Left ventricle myocardium inferior (tissue), 1 donor: ENCODE measurements at regions not wholly inside any gene's neighbourhood (a gene's known extent, or its start where the extent isn't known, plus 50 kb on each side); places are given as distances from the start of the nearest gene placed in this dataset.

Source experiments
- DNase-seq: peaks from one replicate; pipeline ENCODE4 v3.0.0-alpha.2; 2020
- H3K27ac ChIP-seq: fragments of 200-600 bp; replicated peaks from 2 replicates; pipeline ENCODE4 v1.8.0; 2021
- H3K27me3 ChIP-seq: fragments of 200-600 bp; 2 replicates; pipeline ENCODE4 v1.8.0; 2021; ENCODE audit warnings: low read depth
- H3K36me3 ChIP-seq: fragments of 200-600 bp; 2 replicates; pipeline ENCODE4 v1.8.0; 2021
- H3K4me1 ChIP-seq: fragments of 200-600 bp; 2 replicates; pipeline ENCODE4 v1.8.0; 2021
- H3K4me3 ChIP-seq: fragments of 200-600 bp; 2 replicates; pipeline ENCODE4 v1.8.0; 2021; ENCODE audit warnings: mild to moderate bottlenecking, moderate library complexity
- H3K9me3 ChIP-seq: fragments of 200-600 bp; replicated peaks from 2 replicates; pipeline ENCODE4 v1.8.0; 2021
- intact Hi-C: fragments of 100-400 bp; cut with micrococcal nuclease; formaldehyde crosslinking; loops from one replicate; pipeline ENCODE4 v1.11.0; 2022
- TF ChIP-seq, protein P1 (sequence below): fragments of 200-600 bp; IDR thresholded peaks from 2 replicates; pipeline ENCODE4 v1.8.0; 2021; ENCODE audit warnings: antibody characterized with exemption, mild to moderate bottlenecking, borderline replicate concordance
- donor health status: DM: no; HTN: yes; CAD: no; lungs with severe emphysema.

DNA sequence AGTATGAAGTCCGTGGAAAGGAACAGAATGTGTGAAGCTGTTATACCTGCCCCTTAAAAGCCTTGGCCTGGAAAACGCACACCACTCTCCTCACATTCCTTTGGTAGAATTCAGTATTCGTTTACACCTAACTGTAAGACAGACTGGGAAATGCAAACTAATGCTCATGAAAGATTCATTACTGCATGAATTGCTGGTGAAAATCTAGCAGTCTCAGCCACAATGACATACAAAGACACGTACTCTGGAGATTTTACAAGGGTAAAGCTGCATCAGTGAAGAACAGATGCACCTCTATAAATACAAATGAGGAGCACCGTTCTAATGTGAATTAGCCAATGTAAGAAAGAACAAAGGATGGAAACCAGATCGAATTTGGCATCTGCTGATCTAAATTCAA is 2051.3 kb downstream of the PCDH7 start:
- Histone ChIP-seq H3K27ac (no peak overlapping the region), H3K4me3 (no peak overlapping the region), H3K27me3 (no peaks in the 10 kb centered on the region), H3K4me1 (no peaks in the 10 kb centered on the region), H3K9me3 (no peaks in the 10 kb centered on the region), H3K36me3 (no peaks in the 10 kb centered on the region)
- intact Hi-C loops: no loop called here
- DNase-seq: no peak
- TF ChIP-seq, protein P1, sequence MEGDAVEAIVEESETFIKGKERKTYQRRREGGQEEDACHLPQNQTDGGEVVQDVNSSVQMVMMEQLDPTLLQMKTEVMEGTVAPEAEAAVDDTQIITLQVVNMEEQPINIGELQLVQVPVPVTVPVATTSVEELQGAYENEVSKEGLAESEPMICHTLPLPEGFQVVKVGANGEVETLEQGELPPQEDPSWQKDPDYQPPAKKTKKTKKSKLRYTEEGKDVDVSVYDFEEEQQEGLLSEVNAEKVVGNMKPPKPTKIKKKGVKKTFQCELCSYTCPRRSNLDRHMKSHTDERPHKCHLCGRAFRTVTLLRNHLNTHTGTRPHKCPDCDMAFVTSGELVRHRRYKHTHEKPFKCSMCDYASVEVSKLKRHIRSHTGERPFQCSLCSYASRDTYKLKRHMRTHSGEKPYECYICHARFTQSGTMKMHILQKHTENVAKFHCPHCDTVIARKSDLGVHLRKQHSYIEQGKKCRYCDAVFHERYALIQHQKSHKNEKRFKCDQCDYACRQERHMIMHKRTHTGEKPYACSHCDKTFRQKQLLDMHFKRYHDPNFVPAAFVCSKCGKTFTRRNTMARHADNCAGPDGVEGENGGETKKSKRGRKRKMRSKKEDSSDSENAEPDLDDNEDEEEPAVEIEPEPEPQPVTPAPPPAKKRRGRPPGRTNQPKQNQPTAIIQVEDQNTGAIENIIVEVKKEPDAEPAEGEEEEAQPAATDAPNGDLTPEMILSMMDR: no peak

DNA sequence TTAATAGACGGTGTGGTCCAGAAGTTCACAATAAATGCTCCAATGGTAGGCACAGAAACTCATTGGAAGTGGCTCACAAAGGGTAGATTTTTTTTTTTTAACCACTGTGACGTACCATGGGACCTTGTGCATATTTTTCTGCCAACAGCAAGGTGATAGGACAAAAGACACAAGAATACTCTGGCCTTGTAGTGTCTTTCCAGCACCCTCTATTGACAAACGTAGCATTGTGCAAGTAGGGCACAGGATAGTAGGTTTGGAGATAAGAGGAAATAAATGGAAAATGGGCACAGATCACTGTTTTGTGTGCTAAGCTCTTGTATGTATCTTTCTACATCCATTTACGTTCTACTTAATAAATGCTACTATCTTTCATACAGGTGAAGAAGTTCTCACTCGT is 2054.9 kb downstream of the PCDH7 start:
- no peaks in the 10 kb centered on the region for H3K36me3 ChIP-seq
- H3K4me3 ChIP-seq: no peak overlapping the region
- H3K9me3 ChIP-seq: no peaks in the 10 kb centered on the region
- no peaks in the 10 kb centered on the region for H3K27me3 ChIP-seq
- intact Hi-C loops: no loop called here
- H3K27ac ChIP-seq: no peak overlapping the region
- DNase-seq: no peak
- TF ChIP-seq, protein P1: no peak
- H3K4me1 ChIP-seq: no peaks in the 10 kb centered on the region

DNA sequence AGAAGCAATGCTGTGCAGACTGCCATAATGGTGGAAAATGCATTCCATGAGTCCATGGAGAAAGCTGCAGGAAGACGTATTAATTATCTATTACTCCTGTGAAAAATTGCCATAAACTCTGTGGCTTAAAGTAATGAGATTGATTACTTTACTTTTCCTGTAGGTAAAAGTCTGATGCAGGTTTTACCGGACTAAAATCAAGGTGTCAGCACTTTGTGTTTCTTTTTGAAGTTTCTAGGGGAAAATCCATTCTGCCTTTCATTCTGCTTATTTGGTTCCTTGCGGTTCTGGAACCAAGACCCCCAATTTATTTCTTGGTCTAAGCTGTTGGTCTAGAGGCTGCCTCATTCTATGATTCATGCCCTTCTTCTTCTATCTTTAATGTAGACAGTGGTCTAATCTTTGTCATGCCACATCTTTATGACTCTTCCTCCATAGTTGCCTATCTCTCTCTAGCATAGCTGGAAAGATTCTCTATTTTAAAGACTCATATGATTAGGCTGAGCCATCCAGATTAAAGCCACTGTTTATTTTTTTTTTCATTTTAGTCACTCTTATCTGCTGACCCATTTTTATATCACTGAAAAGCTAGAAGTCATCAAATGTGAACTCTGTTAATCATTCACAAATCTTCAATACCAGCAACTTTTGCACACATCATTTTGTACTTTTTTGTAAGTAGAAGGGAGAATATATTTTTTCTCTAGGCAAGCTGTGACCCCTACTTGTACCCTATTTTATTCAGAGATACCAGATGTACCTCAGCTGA is 2056.4 kb downstream of the PCDH7 start:
- no peaks in the 10 kb centered on the region for H3K36me3 ChIP-seq
- H3K4me1 ChIP-seq: no peaks in the 10 kb centered on the region
- TF ChIP-seq, protein P1: no peak
- no peaks in the 10 kb centered on the region for H3K27me3 ChIP-seq
- H3K4me3 ChIP-seq: no peak overlapping the region
- H3K27ac ChIP-seq: no peak overlapping the region
- DNase-seq: no peak
- intact Hi-C loops: no loop called here
- H3K9me3 ChIP-seq: no peaks in the 10 kb centered on the region

DNA sequence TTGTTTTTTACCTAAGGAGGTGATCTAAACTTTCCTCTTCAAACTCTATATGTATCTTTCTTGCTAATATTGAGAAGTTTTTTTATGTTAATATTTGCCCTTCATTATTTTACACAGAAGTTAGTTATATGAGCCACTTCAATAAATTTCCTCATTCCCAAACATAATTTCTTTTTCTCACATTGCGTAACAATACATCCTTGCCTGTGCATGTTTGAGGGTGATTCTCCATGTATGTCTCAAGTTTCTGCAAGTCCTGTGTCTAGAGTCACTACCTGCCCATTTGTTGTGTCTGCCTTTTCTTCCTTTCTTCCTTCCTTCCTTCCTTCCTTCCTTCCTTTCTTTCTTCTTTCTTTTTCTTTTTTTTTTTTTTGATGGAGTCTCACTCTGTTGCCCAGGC is 2057.9 kb downstream of the PCDH7 start:
- TF ChIP-seq, protein P1: no peak
- no peak overlapping the region for H3K27ac ChIP-seq
- no peaks in the 10 kb centered on the region for H3K27me3 ChIP-seq
- intact Hi-C loops: no loop called here
- no peaks in the 10 kb centered on the region for H3K9me3 ChIP-seq
- no peaks in the 10 kb centered on the region for H3K36me3 ChIP-seq
- no peaks in the 10 kb centered on the region for H3K4me1 ChIP-seq
- no peak overlapping the region for H3K4me3 ChIP-seq
- no peak for DNase-seq

DNA sequence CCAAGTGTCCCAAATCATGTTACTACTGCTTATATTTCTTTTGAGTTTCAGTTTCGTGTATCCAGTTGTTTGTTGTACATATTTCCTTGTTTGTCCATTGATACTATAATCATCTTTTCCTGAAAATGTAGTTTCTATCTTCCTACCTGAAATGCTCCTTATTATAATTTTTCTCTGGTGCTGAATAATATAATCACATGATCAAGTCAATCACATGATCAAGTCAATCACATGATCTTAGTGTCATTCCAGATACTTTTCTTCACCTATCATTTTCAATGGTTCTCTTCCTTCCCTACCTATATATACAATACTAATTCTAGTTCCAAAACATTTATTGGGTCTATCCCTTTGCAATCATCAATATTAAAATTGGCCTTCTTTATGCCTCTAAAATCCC is 2058.8 kb downstream of the PCDH7 start:
- no peak overlapping the region for H3K4me3 ChIP-seq

More for the DNA sequence above, 2058.8 kb downstream of the PCDH7 start:
- no peaks in the 10 kb centered on the region for H3K9me3 ChIP-seq
- intact Hi-C loops: no loop called here
- H3K27me3 ChIP-seq: no peaks in the 10 kb centered on the region
- TF ChIP-seq, protein P1: no peak
- no peaks in the 10 kb centered on the region for H3K4me1 ChIP-seq
- H3K27ac ChIP-seq: no peak overlapping the region
- no peak for DNase-seq
- H3K36me3 ChIP-seq: no peaks in the 10 kb centered on the region
